H1 (cell line): ENCODE measurements at regions not wholly inside any gene's neighbourhood (a gene's known extent, or its start where the extent isn't known, plus 50 kb on each side); places are given as distances from the start of the nearest gene placed in this dataset.

Source experiments
- CTCF ChIA-PET: fragments of 300-600 bp; sonication (Branson Sonifier 250); formaldehyde crosslinking; loops from one replicate; lab custom pipeline; 2021; ENCODE audit not compliant: partially characterized antibody; lab: Charles Lee
- POLR2A ChIA-PET: fragments of 300-600 bp; sonication (Branson Sonifier 250); formaldehyde crosslinking; loops from one replicate; lab custom pipeline; 2021; ENCODE audit warnings: inconsistent platforms; ENCODE audit not compliant: partially characterized antibody; lab: Charles Lee
- DNase-seq, 2 experiments: peaks; one replicate each; pipeline versions ENCODE4 v3.0.0 to v3.0.0-alpha.2; 2010 to 2022; ENCODE audit warnings: low spot score in 2 of 2, low read depth in 1 of 2, mixed read lengths in 1 of 2
- FAIRE-seq: peaks from 2 replicates; lab custom pipeline; 2011; peaks lifted over from hg19 to GRCh38; lab: Jason Lieb, UNC
- H2AFZ ChIP-seq: 2 replicates; pipeline ENCODE4 v1.8.1; 2012; ENCODE audit warnings: low read length, inconsistent platforms
- H2AK5ac ChIP-seq: 2 replicates; pipeline ENCODE4 v1.6.1; 2013; ENCODE audit warnings: low read depth, low read length
- H2BK120ac ChIP-seq: replicated peaks from 2 replicates; pipeline ENCODE3; 2013; ENCODE audit warnings: low read depth, low read length, inconsistent platforms
- H2BK12ac ChIP-seq: 2 replicates; pipeline ENCODE4 v1.6.1; 2013; ENCODE audit warnings: low read depth, low read length
- H2BK15ac ChIP-seq: 2 replicates; pipeline ENCODE4 v1.6.1; 2013; ENCODE audit warnings: low read length
- H2BK20ac ChIP-seq: 2 replicates; pipeline ENCODE4 v1.6.1; 2013; ENCODE audit warnings: low read length
- H2BK5ac ChIP-seq: 2 replicates; pipeline ENCODE4 v1.6.1; 2013; ENCODE audit warnings: low read depth, low read length
- H3K14ac ChIP-seq: 2 replicates; pipeline ENCODE4 v1.6.1; 2013; ENCODE audit warnings: inconsistent platforms; ENCODE audit not compliant: insufficient read length
- H3K18ac ChIP-seq: 2 replicates; pipeline ENCODE4 v1.6.1; 2013; ENCODE audit warnings: low read length; ENCODE audit errors: extremely low read depth
- H3K23ac ChIP-seq: 2 replicates; pipeline ENCODE4 v1.6.1; 2013; ENCODE audit warnings: inconsistent platforms; ENCODE audit not compliant: insufficient read length
- H3K23me2 ChIP-seq: 2 replicates; pipeline ENCODE4 v1.6.1; 2013; ENCODE audit warnings: low read depth, low read length
- H3K27ac ChIP-seq: 2 replicates; pipeline ENCODE4 v1.6.1; 2011; ENCODE audit warnings: low read depth, low read length, inconsistent platforms
- H3K27me3 ChIP-seq, 4 experiments: replicated peaks in 1 of 4; 1 replicate in 1 of 4; 2 replicates in 3 of 4; pipeline versions ENCODE4 v1.6.1 to v1.8.1; 2011 to 2013; ENCODE audit warnings: low read length in 3 of 4, mild to moderate bottlenecking in 3 of 4, inconsistent platforms in 2 of 4, mixed read lengths in 2 of 4, moderate library complexity in 1 of 4; ENCODE audit not compliant: control insufficient read depth in 3 of 4, insufficient read depth in 3 of 4; ENCODE audit errors: extremely low read depth in 1 of 4
- H3K36me3 ChIP-seq, 4 experiments: 2 replicates each; pipeline versions ENCODE4 v1.6.1 to v1.8.1; 2011 to 2013; ENCODE audit warnings: mild to moderate bottlenecking in 4 of 4, low read length in 3 of 4, moderate library complexity in 2 of 4, control low read depth in 1 of 4, inconsistent platforms in 1 of 4; ENCODE audit not compliant: insufficient read depth in 4 of 4, control insufficient read depth in 2 of 4
- H3K4ac ChIP-seq: replicated peaks from 2 replicates; pipeline ENCODE3; 2013; ENCODE audit warnings: low read length, low read depth, mixed read lengths, inconsistent platforms; ENCODE audit not compliant: insufficient read length
- H3K4me1 ChIP-seq, 4 experiments: replicated peaks in 1 of 4; 1 replicate in 1 of 4; 2 replicates in 3 of 4; pipeline versions ENCODE4 v1.6.1 to v1.8.1; 2011 to 2013; ENCODE audit warnings: low read length in 3 of 4, inconsistent platforms in 2 of 4, mixed read lengths in 1 of 4; ENCODE audit not compliant: insufficient read depth in 4 of 4, control insufficient read depth in 3 of 4
- H3K4me2 ChIP-seq, 2 experiments: 2 replicates each; pipeline versions ENCODE4 v1.6.1 to v1.8.1; 2011 to 2013; ENCODE audit warnings: low read depth in 2 of 2, low read length in 2 of 2, control low read depth in 1 of 2, inconsistent platforms in 1 of 2, mild to moderate bottlenecking in 1 of 2; ENCODE audit not compliant: insufficient read depth in 1 of 2
- H3K4me3 ChIP-seq, 4 experiments: fragments of 200-600, 300-600 bp in 1 of 4; sonication (generic), shearing (Covaris generic), sonication (Bioruptor Twin) in 1 of 4; 2 replicates each; pipeline versions ENCODE4 v1.5.1 to v1.8.1; 2011 to 2016; ENCODE audit warnings: low read length in 4 of 4, low read depth in 3 of 4, control low read depth in 2 of 4, inconsistent platforms in 2 of 4, mild to moderate bottlenecking in 2 of 4, mixed read lengths in 1 of 4, moderate library complexity in 1 of 4; ENCODE audit not compliant: insufficient read depth in 2 of 4; ENCODE audit errors: extremely low read depth in 1 of 4
- H3K56ac ChIP-seq: replicated peaks from 2 replicates; pipeline ENCODE3; 2013; ENCODE audit warnings: low read depth, mild to moderate bottlenecking, mixed read lengths, low read length, inconsistent platforms; ENCODE audit not compliant: insufficient read length
- H3K79me1 ChIP-seq: 2 replicates; pipeline ENCODE4 v1.6.1; 2013; ENCODE audit warnings: low read depth, low read length, control low read depth
- H3K79me2 ChIP-seq, 2 experiments: 2 replicates each; pipeline versions ENCODE4 v1.6.1 to v1.8.1; 2012 to 2013; ENCODE audit warnings: low read length in 2 of 2, mild to moderate bottlenecking in 2 of 2, inconsistent platforms in 1 of 2; ENCODE audit not compliant: insufficient read depth in 2 of 2, control insufficient read depth in 1 of 2
- H3K9ac ChIP-seq, 4 experiments: replicated peaks in 1 of 4; 1 replicate in 1 of 4; 2 replicates in 3 of 4; pipeline versions ENCODE4 v1.6.1 to v1.8.1; 2011 to 2013; ENCODE audit warnings: low read depth in 3 of 4, low read length in 3 of 4, control low read depth in 2 of 4, mild to moderate bottlenecking in 2 of 4, moderate library complexity in 2 of 4, inconsistent platforms in 1 of 4; ENCODE audit errors: extremely low read depth in 1 of 4
- H3K9me3 ChIP-seq, 2 experiments: 2 replicates each; pipeline versions ENCODE4 v1.6.1 to v1.8.1; 2012 to 2013; ENCODE audit warnings: mild to moderate bottlenecking in 2 of 2, moderate library complexity in 2 of 2, control low read depth in 1 of 2, inconsistent platforms in 1 of 2, low read depth in 1 of 2, low read length in 1 of 2, mixed read lengths in 1 of 2; ENCODE audit not compliant: insufficient read depth in 2 of 2
- H4K20me1 ChIP-seq, 2 experiments: replicated peaks in 1 of 2; 2 replicates each; pipeline versions ENCODE3 to v1.8.1; 2011 to 2013; ENCODE audit warnings: inconsistent platforms in 2 of 2, low read length in 2 of 2, mild to moderate bottlenecking in 1 of 2; ENCODE audit not compliant: insufficient read depth in 2 of 2, control insufficient read depth in 1 of 2
- H4K5ac ChIP-seq: 2 replicates; pipeline ENCODE4 v1.6.1; 2013; ENCODE audit warnings: low read length, low read depth, mixed read lengths, inconsistent platforms; ENCODE audit not compliant: insufficient read length
- H4K8ac ChIP-seq: 2 replicates; pipeline ENCODE4 v1.8.0; 2013; ENCODE audit warnings: mild to moderate bottlenecking, moderate library complexity, low read length, inconsistent platforms; ENCODE audit not compliant: insufficient read depth; ENCODE audit errors: extremely low read depth
- H4K91ac ChIP-seq: replicated peaks from 2 replicates; pipeline ENCODE3; 2013; ENCODE audit warnings: low read length, mixed read lengths, inconsistent platforms; ENCODE audit not compliant: insufficient read length
- CREB1 ChIP-seq: IDR thresholded peaks from 2 replicates; pipeline ENCODE4 v1.6.1; 2012; ENCODE audit warnings: inconsistent platforms
- POLR2AphosphoS5 ChIP-seq: IDR thresholded peaks from 2 replicates; pipeline ENCODE4 v1.6.1; 2011; ENCODE audit warnings: low read depth, low read length
- WGBS, 2 experiments: shearing (Covaris generic) in 1 of 2; methylation state at CpG; one replicate each; pipeline versions ENCODE4 v1.1.6 to v1.1.7; 2013 to 2015; ENCODE audit warnings: low lambda C conversion rate in 2 of 2, mixed read lengths in 2 of 2, inconsistent platforms in 1 of 2, low coverage in 1 of 2, missing lambda C conversion rate in 1 of 2; ENCODE audit not compliant: insufficient replicate concordance in 2 of 2, insufficient coverage in 1 of 2, insufficient read length in 1 of 2; ENCODE audit errors: extremely low coverage in 1 of 2, missing lambda C conversion rate in 1 of 2; 5-methylcytosine and 5-hydroxymethylcytosine counted together
- TF ChIP-seq, protein P1 (sequence below): IDR thresholded peaks from 2 replicates; pipeline ENCODE4 v1.6.1; 2012; ENCODE audit warnings: inconsistent platforms

DNA sequence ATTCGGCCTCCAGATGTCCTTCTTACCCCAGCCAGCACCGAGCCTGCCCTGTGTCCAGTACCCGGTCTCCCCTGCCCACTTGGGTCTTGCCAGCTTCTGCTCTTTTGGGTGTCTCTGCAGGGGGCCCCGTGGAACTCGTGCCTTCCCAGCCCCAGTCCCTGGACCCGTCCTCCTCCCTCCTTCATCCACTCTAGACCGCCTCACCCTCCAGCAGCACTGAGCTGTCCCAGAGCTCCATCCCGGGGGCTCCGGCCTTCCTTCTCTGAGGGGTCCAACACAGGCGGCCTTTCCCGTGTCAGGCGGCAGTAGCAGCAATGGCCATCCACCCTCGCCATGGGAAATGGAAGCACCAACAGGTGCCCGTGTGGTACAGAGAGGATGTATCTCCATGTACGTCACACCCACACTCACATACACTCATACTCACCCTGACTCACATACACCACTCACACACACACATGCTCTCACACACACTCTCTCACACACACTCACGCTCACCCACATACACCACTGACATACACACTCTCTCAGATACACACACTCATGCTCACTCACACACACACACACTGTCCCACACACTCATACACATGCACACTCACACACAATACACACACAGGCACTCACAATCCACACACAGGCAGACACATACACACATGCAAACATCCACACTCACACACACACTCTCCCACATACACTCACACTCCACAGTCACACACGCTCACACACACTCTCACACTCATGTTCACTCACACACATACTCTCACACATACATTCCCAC, 827.5 kb upstream of the SALL3 start:
- Histone ChIP-seq H3K9me3 (no peaks in the 10 kb centered on the region), H3K23me2 (peaks cover 5% of the 10 kb centered on the region; the same call in 1 of the 2 replicates), H4K20me1 (peaks cover 0 to 4% of the 10 kb centered on the region in 2 experiments), H2BK15ac (peak overlapping the region; percentile 24; the same call in 1 of the 2 replicates), H3K14ac (no peak overlapping the region), H3K27ac (no peak overlapping the region), H3K9ac (no peak overlapping the region), H3K79me2 (no peaks in the 10 kb centered on the region), H2BK120ac (peak overlapping the region; percentile 38), H3K4ac (peak overlapping the region; percentile 60), H3K18ac (no peak overlapping the region), H3K36me3 (no peaks in the 10 kb centered on the region), H3K4me2 (no peak overlapping the region), H3K27me3 (peaks cover 0 to 2% (median 0%) of the 10 kb centered on the region in 4 experiments; a peak in 1 of 7 replicates), H4K8ac (peak overlapping the region; percentile 59; the same call in 1 of the 2 replicates), H2BK20ac (no peak overlapping the region), H2BK12ac (peak overlapping the region; percentile 45; the same call in 1 of the 2 replicates), H4K5ac (no peak overlapping the region), H3K4me1 (peaks cover 2 to 6% (median 3%) of the 10 kb centered on the region in 4 experiments; a peak in 5 of 7 replicates), H2BK5ac (peak overlapping the region; percentile 46), H2AK5ac (peak overlapping the region; percentile 96; the same call in 1 of the 2 replicates), H4K91ac (peak overlapping the region; percentile 75), H3K56ac (peak overlapping the region; percentile 42), H3K23ac (no peak overlapping the region), H3K4me3 (no peak overlapping the region), H3K79me1 (no peaks in the 10 kb centered on the region), H2AFZ (no peak overlapping the region)
- POLR2A ChIA-PET = interaction anchor here (1.1 kb wide), 1 partner anchor 11 kb away, joined by 3 read pairs; no protein-coding TSS in a partner anchor
- FAIRE-seq = no peak
- DNase-seq = no peak
- CTCF ChIA-PET = interaction anchor here (1.3 to 1.4 kb wide), 2 partner anchors 12 to 39 kb away, joined by 3 to 5 read pairs; no protein-coding TSS in a partner anchor
- 88 to 100% methylated on average over 2 to 16 of the region's 17 CpGs for WGBS, 2 experiments
- TF ChIP-seq, protein P1, sequence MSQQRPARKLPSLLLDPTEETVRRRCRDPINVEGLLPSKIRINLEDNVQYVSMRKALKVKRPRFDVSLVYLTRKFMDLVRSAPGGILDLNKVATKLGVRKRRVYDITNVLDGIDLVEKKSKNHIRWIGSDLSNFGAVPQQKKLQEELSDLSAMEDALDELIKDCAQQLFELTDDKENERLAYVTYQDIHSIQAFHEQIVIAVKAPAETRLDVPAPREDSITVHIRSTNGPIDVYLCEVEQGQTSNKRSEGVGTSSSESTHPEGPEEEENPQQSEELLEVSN = no peak
- TF ChIP-seq CREB1 = no peak
- TF ChIP-seq POLR2AphosphoS5 = no peak
